ENCODE measurements at regions not wholly inside any gene's neighbourhood (a gene's known extent, or its start where the extent isn't known, plus 50 kb on each side); places are given as distances from the start of the nearest gene placed in this dataset.

DNA sequence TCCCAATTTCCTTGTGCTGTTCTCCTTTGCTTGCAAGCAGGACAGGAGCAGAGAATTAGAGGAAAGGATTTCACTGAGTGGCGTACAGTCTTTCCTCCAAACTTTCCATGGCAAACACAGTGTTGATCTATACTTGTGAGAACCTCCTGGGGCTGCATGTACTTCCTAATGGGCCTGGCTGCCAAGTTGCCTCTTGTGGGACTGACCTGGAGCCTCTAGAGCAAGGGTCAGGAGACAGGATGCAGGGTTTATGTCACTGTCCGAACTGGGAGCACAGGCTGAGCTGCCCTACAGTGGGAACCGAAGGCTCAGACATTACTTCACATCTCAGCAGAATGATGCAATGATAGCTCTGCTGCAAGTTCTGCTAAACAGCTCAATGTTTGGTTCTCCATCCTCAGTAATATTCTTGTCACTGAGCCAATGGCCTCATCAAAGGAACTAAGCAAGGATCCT, 102.3 kb downstream of the ENC1 start:
- no peak overlapping the region for H3K4me3 ChIP-seq (ENCODE audit: control insufficient read depth, low read depth, low read length)
- DNase-seq (ENCODE audit: low read depth): peak; percentile 69
- TF ChIP-seq, protein P1, sequence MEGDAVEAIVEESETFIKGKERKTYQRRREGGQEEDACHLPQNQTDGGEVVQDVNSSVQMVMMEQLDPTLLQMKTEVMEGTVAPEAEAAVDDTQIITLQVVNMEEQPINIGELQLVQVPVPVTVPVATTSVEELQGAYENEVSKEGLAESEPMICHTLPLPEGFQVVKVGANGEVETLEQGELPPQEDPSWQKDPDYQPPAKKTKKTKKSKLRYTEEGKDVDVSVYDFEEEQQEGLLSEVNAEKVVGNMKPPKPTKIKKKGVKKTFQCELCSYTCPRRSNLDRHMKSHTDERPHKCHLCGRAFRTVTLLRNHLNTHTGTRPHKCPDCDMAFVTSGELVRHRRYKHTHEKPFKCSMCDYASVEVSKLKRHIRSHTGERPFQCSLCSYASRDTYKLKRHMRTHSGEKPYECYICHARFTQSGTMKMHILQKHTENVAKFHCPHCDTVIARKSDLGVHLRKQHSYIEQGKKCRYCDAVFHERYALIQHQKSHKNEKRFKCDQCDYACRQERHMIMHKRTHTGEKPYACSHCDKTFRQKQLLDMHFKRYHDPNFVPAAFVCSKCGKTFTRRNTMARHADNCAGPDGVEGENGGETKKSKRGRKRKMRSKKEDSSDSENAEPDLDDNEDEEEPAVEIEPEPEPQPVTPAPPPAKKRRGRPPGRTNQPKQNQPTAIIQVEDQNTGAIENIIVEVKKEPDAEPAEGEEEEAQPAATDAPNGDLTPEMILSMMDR (IDR thresholded peaks at IDR 0.05; ENCODE audit: control insufficient read depth, insufficient read depth, low read depth, low read length, missing control alignments): no peak

DNA sequence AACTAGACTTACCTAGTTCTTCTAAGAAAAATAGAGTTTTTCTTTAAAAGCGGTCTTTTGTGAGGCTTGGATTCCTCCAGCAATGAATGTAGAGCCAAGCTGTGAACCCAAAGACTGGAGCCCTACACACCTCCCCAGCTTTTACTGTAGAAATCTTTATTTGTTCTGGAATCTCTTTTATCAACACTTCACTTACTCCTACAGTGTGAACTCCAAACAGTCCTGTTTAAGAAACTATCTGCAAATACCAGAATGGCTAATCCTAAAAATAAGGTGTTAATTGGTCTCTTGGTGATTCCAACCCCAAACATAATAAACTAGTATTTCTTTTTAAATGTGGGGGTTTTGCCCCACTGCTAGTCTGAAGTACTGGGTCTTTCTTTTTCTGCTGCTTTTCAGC, 103.9 kb downstream of the ENC1 start:
- TF ChIP-seq, protein P1 (IDR thresholded peaks at IDR 0.05; ENCODE audit: control insufficient read depth, insufficient read depth, low read depth, low read length, missing control alignments): no peak
- H3K4me3 ChIP-seq (ENCODE audit: control insufficient read depth, low read depth, low read length): no peak overlapping the region
- no peak for DNase-seq (ENCODE audit: low read depth)

DNA sequence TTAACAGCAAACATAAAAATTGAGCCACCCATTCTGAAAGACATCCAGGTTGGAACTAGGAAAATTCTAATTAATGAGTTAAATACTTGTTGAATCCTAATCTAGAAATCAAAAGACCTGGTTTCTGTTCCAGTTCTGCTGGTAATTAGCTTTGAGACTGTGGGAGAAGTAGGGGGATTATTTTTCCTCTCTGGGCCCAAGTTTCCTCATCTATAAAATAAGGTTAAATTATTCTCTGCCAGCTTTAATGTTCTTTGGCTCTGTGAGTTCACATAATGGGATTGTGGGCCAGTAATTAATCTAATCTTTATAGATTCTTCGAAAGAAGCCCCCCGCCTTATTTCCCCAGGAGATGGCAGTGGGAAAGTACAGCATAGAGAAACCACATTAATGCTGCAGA, 104.6 kb downstream of the ENC1 start:
- H3K4me3 ChIP-seq (ENCODE audit: control insufficient read depth, low read depth, low read length): no peak overlapping the region
- DNase-seq (ENCODE audit: low read depth): no peak
- TF ChIP-seq, protein P1 (IDR thresholded peaks at IDR 0.05; ENCODE audit: control insufficient read depth, insufficient read depth, low read depth, low read length, missing control alignments): no peak

DNA sequence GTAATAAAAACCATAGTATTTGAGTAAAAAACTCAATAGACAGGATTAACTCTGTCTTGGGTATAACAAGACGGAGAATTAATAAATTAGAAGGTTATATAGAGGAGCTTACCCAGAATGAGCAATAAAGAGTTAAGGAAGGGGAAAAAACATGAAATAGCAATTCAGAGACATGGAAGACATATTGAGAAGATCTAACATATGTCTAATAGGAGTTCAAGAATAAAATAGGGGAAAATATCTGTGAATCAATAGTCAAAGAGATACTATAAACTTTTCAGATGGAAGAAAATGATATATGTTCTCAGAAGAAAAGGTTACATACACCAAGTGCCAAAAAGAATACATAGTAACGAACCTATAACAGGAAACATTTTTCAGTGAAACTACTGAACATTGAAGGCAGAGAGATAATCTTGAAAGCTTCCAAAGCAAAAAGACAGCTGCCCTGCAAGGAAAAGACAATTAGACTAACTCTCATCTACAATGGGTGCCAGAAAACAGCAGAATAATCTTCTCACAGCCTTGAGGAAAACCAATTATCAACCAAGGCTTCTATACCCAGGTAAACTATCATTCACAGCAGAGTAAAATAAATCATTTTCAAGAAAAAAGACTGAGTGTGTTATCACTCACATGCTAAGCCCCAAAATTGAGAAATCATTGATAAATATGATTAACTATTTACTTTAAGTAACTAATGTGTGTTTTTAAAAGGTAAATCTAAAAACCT, 106.0 kb downstream of the ENC1 start:
- TF ChIP-seq, protein P1 (IDR thresholded peaks at IDR 0.05; ENCODE audit: control insufficient read depth, insufficient read depth, low read depth, low read length, missing control alignments): no peak
- DNase-seq (ENCODE audit: low read depth): no peak

DNA sequence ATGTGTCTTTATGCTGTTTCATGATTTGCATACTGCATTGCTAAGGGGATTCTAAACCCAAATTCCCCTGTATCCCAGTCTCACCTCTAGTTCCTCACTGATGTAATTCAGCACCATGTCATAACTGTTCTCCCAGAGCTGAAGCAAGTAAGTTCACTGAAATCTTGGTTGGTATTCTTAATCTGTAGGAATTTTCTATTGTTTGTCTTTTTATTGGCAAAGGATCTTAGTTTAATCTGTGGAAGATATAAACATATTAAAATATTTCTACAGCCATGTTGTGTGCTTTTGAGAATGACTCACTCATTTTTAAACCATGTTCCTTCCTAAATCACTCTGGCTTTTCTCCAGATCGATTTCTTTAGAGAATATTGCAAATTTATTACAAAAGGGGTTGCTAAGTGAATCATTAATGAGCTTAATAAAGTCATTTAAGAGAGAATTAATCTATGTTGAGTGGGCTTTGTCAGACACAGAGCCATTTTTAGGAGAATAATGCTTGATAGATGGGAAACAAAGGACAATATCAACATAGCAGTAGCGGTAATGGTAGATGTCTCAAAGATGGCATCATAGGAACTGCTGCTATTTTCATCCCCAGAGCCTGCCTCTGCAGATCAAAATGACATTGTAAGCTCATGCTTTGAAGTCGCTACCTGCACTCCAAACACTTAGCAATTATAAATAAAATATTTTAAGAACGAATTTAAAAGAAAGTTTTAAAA, 110.0 kb downstream of the ENC1 start:
- TF ChIP-seq, protein P1 (IDR thresholded peaks at IDR 0.05; ENCODE audit: control insufficient read depth, insufficient read depth, low read depth, low read length, missing control alignments): no peak
- no peak overlapping the region for H3K4me3 ChIP-seq (ENCODE audit: control insufficient read depth, low read depth, low read length)
- DNase-seq (ENCODE audit: low read depth): no peak

More for the DNA sequence above, 106.0 kb downstream of the ENC1 start:
- H3K4me3 ChIP-seq (ENCODE audit: control insufficient read depth, low read depth, low read length): no peak overlapping the region

DNA sequence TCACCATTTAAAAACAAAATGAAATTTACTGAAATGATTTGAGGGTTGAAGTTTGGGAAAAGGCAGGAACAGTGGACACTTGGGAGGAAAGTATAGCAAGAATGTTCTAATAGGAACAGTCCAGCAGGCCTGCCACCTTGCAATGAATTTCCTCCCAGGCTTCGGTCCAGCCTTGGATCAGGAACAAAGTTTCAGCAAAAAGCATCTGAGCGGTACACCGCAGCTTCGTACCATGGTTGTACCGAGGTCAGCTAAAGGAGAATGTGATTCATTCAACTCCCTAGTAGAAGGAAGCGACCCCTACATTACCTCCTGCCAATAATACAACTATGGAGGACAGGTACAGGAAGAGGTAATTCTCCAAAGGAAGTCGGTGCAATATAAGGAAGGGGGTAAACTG, 111.4 kb downstream of the ENC1 start:
- DNase-seq (ENCODE audit: low read depth): no peak
- H3K4me3 ChIP-seq (ENCODE audit: control insufficient read depth, low read depth, low read length): no peak overlapping the region
- TF ChIP-seq, protein P1 (IDR thresholded peaks at IDR 0.05; ENCODE audit: control insufficient read depth, insufficient read depth, low read depth, low read length, missing control alignments): no peak
